ENCODE measurements at regions not wholly inside any gene's neighbourhood (a gene's known extent, or its start where the extent isn't known, plus 50 kb on each side); places are given as distances from the start of the nearest gene placed in this dataset.

GRCh38 chr9:113664181-113664875, 200.8 kb downstream of the RGS3 start:
- no peak for DNase-seq (ENCODE audit: low read depth)
- no peak for TF ChIP-seq CTCF (IDR thresholded peaks at IDR 0.05; ENCODE audit: control insufficient read depth, extremely low read depth, insufficient read depth)

GRCh38 chr9:113665064-113665463, 201.5 kb downstream of the RGS3 start:
- DNase-seq (ENCODE audit: low read depth) = no peak
- TF ChIP-seq CTCF (IDR thresholded peaks at IDR 0.05; ENCODE audit: control insufficient read depth, extremely low read depth, insufficient read depth) = no peak
- H3K4me3 ChIP-seq (ENCODE audit: low read depth, low read length) = no peak overlapping the region

More at GRCh38 chr9:113664181-113664875, 200.8 kb downstream of the RGS3 start:
- no peak overlapping the region for H3K4me3 ChIP-seq (ENCODE audit: low read depth, low read length)

GRCh38 chr9:113665756-113666155, 202.2 kb downstream of the RGS3 start:
- no peak overlapping the region for H3K4me3 ChIP-seq (ENCODE audit: low read depth, low read length)
- DNase-seq (ENCODE audit: low read depth) = no peak
- no peak for TF ChIP-seq CTCF (IDR thresholded peaks at IDR 0.05; ENCODE audit: control insufficient read depth, extremely low read depth, insufficient read depth)

DNA sequence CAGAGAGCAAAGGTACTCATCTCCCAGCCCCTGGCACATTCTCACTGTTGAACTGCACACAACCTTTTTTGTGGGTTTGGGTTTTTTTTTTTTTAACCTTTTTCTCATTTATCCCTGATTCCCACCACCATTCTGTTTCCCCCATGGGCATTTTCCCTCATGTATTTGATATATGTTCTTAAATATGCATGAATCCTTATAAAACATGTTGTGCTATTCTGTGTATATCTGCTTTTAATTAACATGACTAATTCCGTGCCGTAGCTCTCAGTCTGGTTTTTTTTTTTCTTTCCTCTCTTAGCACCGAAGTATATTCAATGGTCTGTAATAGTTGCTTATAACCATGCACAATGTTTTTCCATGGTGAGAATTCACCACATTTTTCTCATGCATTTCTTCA, 204.5 kb downstream of the RGS3 start:
- no peak for TF ChIP-seq CTCF (IDR thresholded peaks at IDR 0.05; ENCODE audit: control insufficient read depth, extremely low read depth, insufficient read depth)
- no peak for DNase-seq (ENCODE audit: low read depth)
- no peak overlapping the region for H3K4me3 ChIP-seq (ENCODE audit: low read depth, low read length)

GRCh38 chr9:113669522-113670115, 206.1 kb downstream of the RGS3 start:
- no peak for TF ChIP-seq CTCF (IDR thresholded peaks at IDR 0.05; ENCODE audit: control insufficient read depth, extremely low read depth, insufficient read depth)
- H3K4me3 ChIP-seq (ENCODE audit: low read depth, low read length) = no peak overlapping the region
- DNase-seq (ENCODE audit: low read depth) = no peak

DNA sequence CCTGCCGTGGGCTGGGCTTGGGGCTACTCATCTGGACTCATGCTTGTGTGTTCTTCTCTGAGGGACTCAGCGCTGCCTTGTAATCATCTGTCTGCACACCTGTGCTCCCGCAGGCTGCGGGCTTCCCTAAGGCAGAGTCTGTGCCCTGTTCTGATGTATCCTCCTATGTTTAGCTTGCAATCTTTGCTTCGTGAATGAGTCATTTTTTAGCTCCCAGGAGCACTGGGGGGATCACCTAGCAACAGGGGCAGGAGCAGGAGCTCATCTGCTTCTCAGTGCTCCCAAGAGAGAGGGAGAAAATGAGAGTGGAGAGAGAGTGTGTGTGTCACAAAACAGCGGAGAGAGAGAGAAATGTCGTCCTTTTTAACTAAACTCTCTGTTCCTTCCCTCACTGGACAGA, 202.4 kb upstream of the ZNF618 start:
- TF ChIP-seq CTCF (IDR thresholded peaks at IDR 0.05; ENCODE audit: control insufficient read depth, extremely low read depth, insufficient read depth) = no peak
- H3K4me3 ChIP-seq (ENCODE audit: low read depth, low read length) = no peak overlapping the region
- no peak for DNase-seq (ENCODE audit: low read depth)

DNA sequence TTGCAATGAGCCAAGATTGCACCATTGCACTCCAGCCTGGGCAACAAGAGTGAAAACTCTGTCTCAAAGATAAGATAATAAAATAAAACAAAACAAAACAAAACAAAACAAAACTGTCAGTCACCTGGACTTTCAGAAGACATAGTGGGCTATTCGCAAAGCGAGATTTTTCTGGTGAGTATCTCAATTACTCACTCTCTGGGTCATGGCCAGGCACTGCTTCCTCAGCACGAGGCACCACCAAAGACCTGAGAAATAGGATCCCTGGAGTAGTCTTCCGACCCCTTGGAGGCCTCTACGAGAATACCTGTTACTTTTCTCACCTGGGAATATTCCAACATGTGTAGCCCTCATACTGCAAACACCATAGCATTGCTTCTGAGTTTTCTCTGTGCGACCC, 201.7 kb upstream of the ZNF618 start:
- no peak overlapping the region for H3K4me3 ChIP-seq (ENCODE audit: low read depth, low read length)
- no peak for TF ChIP-seq CTCF (IDR thresholded peaks at IDR 0.05; ENCODE audit: control insufficient read depth, extremely low read depth, insufficient read depth)
- DNase-seq (ENCODE audit: low read depth) = no peak
